SIG-M5 treated with dmso at 0.1 percent for 504 hours (cell line): ENCODE measurements at regions not wholly inside any gene's neighbourhood (a gene's known extent, or its start where the extent isn't known, plus 50 kb on each side); places are given as distances from the start of the nearest gene placed in this dataset.
"Not testable (repeated sequence)": the region's sequence is repeated elsewhere in the genome, so short reads cannot be mapped to it uniquely, and the experiment has no call there.

ENCODE experiments used
- DNase-seq: peaks from one replicate; lab custom pipeline; 2025; ENCODE audit not compliant: unreplicated experiment; lab: John Stamatoyannopoulos, UW

DNA sequence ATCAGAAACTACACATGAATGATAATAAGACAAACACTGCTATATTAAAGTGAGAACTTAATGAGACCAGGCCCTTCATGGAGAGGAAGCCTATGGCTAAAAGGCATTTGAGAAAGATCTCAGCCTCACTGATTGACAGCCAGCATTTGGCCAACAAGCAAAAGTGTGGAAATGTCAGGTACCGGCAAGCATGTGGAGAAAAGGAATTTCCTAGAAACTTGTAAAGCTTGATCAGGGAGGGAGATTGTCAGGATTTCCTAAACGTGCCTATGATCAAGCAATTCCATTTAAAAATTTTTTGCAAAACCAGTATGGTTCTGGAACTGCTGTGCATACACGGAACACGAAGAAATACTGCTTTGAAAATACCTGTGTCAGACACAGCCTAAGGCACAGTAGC lies 220.3 kb upstream of the ATP10A start:
- no peak for DNase-seq

DNA sequence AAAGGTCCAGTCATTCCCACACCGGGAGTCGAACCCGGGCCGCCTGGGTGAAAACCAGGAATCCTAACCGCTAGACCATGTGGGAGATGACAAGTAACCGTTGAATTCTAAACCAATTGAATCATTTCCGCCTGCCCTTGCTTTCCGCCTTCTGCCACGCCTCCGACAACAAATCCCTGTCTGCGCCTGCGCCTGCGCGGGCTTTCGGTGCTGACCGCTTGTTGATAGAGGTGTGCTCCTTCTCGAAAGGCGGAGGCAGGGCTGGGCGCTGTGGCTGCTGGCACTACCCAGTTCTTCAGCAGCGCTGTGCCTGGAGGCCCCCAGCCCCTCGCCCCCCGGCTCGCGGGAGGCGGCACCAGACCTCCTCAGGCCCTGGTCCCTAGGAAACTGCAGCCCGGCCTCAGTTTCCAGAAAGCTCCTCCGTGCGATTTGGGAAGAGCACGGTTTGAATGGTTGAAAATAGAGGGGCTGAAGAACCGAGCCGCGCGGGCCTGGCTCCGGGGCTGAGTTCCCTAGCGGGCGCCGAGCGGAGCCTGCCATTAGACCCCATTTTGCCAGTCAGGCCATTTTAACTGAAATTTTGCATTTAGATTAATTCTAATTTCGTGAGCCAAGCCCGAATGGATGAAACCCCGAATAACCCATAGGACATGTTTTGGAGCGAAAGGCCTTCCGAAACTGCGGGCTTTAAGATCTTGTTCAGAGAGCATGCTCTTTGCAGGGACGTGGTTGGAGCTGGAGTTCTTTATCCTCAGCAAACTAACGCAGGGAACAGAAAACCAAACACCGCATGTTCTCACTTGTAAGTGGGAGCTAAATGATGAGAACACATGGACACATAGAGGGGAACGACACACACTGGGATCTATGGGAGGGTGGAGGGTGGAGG lies 219.3 kb upstream of the ATP10A start:
- peak; percentile 47 for DNase-seq

DNA sequence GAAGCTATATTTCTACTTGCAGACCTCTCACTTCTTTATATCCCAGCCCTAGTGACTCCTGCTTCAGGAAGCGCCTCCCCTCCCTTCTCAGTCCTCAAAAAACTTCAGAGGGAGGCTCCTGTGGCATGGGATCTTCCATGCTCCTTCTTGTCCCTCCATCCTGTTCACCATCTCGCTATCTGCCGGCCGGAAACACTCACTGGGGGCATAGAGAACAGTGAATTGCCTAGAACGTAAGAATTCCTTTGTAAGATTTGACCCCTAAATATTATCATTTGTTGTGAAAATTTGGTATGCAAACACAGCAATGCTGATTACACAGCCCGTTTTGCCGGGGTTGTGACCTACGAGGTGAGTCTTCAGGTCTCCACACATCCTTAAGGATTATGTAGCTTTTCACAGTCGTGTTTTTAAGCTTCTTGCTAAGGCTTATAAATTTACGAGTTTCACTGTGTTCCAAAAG lies 218.7 kb upstream of the ATP10A start:
- DNase-seq = no peak

DNA sequence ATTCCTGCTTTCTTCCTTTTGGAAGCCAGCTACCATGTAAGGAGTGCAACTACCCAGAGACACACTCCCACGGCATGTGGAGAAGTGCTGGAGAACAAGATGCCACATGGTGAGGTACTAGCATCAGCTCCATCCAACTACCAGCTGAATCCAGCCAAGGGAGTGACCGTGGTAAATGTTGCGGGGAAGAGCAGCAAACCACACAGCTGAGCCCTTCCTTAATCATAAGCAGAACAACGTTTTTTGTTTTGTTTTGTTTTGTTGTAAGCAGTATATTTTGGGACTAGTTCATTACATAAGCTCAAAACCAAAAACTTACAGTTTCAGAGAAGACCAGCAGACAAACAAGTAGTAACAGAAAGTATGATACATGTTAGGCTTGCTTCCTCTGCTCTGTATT lies 212.6 kb upstream of the ATP10A start:
- no peak for DNase-seq

DNA sequence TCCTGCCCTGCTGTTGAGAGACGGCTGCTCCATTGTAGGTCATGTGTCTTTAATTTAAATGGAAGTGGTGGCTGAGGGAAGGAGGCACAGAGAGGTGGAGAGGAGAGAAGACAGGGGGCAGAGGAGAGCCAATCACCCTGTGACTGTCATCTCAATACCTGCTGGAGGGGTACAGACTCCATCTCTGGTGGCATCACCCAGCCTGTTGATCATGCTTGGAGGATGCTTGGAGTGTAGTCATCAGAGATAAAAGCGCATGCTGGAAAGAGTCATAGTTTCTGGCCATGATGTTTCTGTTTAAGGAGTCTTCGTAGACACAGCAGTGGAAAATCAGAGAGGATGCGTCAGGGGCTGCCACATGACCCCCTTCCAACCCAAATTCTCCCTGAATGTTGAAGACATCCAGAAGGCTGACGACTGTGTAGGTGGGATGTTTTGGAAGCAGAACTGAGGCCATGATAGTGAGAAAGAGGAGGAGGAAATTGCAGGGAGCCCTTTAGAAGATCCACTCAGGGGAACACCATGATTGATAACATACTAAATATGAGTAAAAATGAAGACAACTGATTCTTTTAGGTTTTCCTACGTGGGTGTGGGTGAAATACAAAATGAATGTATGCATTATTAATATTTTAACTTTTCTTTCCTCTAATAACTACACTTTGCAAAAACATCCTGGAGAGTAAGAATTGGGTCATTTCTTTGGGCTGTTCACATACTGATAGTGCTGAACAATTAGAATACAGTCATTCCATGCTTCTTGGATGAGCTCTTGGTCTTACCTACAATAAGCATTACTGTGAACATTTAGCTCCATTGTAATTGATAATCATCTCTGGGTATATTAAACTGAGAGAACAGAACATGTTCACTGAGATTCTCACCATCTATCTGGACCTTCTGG lies 210.6 kb upstream of the ATP10A start:
- no peak for DNase-seq

DNA sequence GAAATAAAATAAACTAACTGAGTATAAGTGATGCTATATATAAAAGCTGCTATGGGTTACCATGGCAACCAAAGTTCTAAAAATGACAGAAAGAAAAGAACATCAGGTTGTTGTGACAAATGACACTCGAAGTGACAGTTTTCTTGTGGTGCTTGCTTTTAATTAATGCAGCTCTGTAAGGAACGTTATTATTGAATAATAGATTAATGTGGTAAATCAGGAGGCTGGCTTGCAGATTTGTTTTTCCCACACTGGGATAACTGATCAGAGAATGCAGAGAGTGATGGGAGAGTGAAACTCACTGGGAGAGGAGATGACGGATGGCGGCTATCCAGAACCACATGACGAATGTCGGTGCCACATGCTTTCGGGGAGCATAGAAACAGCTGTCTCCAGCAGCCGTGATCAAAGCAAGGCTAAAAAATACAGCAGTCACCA lies 207.0 kb upstream of the ATP10A start:
- no peak for DNase-seq

DNA sequence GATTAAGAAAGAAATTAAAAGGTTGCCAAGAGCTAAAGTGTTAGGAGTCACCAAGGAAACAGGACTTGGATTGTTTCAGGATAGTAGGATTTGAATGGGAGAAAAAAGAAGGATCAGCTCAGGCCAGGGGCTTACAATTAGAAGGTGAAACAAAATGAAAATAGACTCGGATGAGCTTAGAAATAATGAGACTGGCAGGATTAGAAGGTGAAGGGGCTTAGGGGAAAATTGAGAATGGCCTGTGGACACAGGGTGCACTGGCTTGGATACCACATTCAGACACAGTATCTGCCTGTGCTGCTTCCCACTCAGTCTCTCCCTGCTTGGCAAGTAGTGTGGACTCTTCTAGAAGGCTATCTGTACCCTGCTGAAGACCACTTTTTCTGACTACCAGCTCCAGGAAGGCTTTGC lies 206.1 kb upstream of the ATP10A start:
- DNase-seq = no peak

DNA sequence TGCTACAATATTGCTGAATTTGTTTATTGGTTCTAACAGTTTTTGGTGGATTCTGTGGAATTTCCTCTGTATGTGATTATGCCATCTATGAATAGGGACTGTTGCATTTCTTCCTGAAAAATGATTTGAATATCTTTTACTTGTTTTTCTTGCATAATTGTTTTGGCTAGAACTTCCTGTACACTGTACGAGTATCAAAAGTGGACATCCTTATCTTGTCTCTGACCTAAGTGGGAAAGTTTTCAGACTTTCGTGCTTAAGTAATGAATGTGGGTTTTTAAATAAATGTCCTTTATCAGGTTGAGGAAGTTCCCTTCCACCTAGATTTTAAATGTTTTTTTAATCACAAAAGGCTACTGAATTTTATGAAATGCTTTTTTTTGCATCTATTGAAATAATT lies 203.8 kb upstream of the ATP10A start:
- DNase-seq = no peak

DNA sequence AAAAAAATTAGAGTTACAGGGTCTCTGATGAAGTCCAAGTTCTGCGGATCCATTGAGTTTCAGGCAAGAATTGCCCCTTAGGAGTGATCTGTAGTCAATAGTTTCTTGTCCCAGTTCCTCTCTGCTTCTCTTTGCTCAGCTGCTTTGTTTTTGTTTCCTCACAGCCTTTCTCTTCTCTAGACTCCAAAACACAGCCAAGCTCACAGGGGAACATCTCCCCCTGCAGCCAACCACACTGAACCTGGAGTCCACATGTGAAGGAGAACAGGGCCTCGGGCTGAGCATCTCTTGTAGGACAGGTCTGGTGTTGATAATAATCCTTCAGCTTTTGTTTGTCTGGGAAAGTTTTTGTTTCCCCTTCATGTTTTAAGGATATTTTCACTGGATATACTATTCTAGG lies 202.6 kb upstream of the ATP10A start:
- DNase-seq = no peak

DNA sequence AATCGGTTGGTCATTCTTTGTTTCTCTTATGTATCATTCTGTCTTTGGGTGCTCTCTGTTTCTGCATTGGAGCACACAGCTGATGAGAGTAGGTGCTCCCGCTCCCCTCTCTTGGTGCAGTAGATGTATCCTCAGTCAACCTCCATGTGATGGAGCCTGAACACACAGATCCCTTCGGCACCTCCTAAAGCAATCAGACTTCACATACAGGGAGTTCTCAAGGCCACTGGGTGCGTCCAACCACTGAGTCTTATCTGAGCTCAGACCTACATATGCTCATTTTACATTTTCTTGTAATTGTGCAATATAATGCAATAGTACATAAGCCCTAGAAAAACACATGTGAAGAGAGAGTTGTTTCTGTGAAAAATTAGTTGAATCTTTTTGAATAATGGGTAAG lies 198.1 kb upstream of the ATP10A start:
- DNase-seq = no peak

DNA sequence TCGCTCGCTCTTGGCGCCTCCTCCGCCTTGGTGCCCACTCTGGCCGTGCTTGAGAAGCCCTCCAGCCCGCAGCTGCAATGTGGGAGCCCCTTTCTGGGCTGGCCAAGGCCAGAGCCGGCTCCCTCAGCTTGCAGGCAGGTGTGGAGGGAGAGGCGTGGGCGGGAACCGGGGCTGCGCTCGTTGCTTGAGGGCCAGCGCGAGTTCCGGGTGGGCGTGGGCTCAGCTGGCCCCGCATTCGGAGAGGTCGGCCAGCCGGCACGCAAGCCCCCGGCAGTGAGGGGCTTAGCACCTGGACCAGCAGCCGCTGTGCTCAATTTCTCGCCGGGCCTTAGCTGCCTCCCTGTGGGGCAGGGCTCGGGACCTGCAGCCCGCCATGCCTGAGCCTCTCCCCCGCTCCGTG lies 193.6 kb upstream of the ATP10A start:
- DNase-seq = not testable (repeated sequence)

DNA sequence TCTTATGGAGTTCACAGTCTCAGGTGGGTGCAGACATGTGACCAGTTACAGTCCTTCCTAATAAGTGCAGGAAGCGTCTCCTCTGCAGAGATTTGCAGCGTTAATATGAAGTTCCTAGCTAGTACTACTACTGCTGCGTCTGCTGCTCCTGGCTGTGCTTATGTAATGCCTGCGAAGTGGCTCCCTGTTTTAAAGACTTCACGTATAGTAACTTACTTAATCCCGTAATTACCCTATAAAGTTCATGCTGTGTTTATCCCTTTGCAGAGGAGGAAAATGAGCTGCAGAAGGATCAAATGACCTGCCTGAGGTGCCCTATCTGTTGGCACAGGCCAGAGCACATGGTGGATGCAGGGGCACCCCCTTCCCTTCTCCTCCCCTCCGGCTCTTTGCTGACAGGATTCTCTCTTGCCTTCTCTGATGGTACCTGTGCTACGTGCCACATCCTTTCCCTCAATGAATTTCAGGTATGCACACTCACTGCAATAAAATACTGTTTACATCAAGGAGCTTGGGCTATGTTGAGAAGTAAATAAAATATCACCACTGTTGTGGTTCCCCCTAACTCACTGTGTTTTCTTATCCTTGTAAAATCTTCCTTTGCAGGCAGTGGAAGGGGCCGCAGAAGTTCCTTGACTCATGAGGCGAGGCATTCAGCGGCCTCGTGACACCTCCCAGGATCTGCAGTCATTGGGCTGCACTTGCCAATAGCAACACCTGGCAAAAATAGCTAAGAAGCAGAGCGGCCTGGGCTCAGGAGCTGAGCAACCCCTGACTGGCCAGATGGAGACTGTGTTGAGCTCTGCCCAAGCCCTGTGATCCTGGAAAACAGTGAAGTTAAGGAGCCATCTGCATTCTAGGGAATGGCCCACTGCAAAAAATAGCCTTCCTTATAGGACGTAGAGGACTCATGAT lies 188.9 kb upstream of the ATP10A start:
- DNase-seq = no peak

DNA sequence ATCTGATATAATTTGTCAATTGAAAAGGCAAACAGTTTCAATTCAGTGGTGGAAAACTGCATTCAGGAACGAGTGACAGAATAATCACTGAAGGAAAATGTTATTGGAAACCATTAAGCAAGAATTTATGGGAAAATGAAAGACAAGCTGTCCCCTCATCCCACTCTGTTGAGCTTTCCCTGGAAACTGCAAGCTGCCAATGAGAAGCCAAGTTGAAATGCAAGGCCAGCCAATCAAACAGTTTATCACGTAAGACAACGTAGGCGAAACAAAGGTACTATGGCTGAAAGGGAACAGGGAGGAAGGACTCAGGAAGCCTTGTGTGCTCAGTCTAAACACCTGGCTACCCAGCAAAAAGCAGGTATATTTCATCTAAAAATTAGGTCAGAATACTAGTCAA lies 187.9 kb upstream of the ATP10A start:
- no peak for DNase-seq

DNA sequence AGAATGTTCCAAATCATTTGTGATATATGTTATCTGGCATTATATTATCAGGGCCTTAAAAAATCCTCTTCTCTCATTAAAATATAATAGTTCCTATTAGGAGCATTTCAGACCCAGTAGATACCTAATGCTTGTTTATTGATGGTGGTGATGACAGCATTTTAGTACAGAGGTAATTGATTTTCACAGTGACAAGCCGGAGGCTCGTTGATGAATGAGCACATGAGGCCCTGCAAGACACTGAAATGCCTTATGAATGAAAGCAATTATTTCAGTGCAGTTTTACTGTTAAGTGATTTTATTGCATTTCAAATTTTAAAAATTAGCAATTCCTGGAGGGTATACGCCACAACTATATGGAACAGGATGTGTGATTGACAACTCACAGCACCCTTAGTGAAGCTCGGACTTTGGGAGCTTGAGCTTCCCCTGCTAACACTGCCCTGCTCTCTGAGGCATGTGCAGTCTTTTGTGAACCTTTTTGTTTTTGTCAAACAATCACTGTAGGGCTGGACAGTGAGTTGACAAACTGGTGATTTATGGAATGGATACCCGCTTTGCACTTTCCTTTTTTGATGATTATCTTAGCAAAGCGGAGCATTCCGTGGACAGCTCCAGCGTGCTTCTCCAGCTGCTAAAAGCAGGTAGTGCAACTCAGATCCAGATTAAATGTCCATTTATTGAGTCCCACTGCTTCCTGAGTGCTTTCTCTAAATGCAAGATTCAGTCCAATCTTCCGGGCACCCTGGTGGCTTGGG lies 187.0 kb upstream of the ATP10A start:
- no peak for DNase-seq

DNA sequence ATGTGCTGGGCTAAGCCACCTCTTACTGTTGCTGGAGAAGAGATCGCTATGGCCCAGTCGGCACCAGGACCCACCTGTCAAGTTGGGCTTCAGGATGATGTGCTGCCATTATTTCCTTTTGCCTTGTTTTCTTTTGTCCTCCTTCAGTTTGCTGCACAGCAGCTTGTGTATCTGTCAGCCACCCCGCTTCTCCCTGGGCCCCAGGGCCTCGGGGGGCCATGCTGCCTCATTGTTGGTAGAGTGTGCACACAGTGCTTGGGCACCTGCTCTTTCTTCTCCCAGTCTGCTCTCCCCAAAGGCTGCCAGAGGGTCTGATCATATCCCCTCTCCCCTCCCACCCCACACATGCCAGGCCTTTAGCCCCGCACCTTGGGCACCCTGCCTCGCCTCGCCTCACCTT lies 185.5 kb upstream of the ATP10A start:
- DNase-seq = no peak

DNA sequence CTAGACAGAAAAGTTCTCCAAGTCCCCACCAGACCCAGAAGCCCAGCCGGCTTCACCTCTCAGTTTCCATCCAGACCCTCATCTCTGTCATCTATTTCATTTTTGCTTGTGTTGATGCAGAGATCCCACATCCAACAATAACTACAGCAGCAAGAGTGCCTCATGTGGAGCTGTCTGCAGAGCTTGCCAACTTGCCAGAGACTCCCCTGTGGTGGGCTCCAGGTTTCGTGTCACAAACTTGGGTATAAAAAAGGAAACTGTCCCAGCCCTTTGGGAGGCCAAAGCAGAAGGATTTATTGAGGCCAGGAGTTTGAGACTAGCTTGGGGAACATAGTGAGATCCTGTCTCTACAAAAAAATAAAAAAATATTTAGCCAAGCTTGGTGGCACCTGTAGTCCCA lies 182.4 kb upstream of the ATP10A start:
- DNase-seq = no peak

DNA sequence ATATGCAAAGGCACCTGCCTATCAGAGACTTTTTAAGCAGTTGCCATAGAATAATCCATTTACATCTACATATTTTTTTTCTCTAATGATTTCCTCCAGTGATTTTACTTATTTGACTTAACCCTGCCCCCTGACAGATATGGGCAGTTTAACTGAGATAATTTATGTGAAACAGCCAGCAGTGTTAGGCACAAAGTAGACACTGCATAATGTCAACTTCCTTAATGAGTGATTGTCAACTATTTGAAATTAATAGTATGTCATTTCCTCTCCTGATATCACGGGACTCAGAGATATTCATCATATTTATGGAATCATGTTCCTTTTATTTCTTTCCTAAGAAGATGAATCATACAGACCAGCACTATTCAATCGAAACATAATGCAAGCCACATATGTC lies 179.9 kb upstream of the ATP10A start:
- DNase-seq = no peak

DNA sequence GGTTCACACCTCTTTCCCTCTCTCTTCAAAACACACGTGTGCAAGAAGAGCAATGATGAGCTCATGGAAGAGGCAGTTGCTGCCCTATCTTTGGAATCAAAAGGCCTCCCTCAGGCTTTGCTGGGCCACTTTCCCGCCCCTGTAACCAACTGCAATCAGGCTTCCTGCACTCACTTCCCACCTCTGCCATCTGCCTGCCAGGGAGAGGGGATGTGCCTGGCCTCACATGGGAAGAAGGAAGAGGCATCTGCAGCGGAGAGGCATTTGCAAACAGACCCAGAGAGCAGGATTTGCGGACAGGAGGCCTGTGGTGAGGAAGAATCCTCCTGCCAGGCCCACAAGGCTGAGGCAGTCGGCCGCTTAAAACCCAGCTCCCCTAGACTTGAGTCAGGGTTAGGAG lies 175.6 kb upstream of the ATP10A start:
- DNase-seq = no peak

DNA sequence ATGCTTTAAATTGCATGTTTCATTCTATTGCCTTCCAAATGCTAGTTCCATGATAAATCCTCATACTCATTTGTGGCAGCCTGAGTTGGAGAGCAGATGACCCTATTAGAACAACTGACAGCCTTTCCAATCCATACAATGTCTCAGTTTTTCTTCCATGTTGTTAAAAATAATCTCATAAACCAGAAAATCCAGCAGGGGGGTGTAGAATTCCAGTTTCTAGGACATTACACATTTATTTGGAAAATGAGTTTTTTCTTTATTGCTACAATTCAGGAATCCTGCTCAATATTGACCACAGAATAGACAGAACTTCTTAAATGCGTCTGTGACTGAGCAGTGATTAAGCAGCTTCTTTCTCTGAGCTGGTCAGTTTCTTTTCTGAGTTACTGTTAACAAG lies 174.2 kb upstream of the ATP10A start:
- DNase-seq = no peak

DNA sequence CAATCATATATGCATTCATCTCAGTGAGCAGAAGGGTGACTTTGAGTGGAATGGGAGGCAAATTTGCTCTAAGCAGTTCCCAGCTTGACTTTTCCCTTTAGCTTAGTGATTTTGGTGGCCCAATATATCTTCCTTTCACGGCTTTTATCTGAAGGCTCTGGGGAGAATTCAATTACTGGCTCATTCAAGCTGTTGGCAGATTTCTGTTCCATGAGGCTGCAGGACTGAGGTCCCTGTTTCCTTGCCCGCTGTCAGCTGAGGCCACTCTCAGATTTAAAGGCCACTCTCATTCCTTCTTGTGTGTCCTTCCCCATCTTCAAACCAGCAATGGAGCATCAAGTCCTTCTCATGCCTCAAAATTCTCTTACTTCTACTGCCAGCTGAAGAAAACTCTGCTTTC lies 170.4 kb upstream of the ATP10A start:
- DNase-seq = no peak
